ENCODE measurements at regions not wholly inside any gene's neighbourhood (a gene's known extent, or its start where the extent isn't known, plus 50 kb on each side); places are given as distances from the start of the nearest gene placed in this dataset.

DNA sequence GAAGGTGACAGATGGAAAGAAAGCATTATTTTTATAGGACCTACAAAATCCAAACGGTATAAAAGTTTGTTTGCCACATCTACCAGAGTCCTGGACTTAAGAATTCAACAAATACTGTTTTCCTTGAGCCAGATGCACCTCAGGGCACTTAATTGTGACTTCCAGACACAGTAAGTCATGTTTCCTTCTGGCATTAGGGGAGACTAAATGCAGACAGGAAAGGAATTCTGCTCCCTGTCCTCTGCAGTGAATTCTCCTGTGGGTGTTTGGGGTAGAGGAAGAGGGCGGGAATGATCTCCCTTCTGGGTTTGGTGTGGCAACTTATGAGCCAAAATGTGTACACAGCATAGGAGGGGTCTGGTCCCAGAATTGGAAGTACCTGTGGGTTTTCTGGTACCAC, 93.9 kb upstream of the ZDHHC17 start:
- no peak for TF ChIP-seq YY1 (IDR thresholded peaks at IDR 0.05; ENCODE audit: insufficient read depth, insufficient read length)
- TF ChIP-seq SUZ12 (IDR thresholded peaks at IDR 0.05; ENCODE audit: extremely low read depth, insufficient read depth, insufficient read length), result no peak
- TF ChIP-seq ZNF274 (IDR thresholded peaks at IDR 0.05; ENCODE audit: low read depth, low read length), result no peak
